ENCODE measurements at regions not wholly inside any gene's neighbourhood (a gene's known extent, or its start where the extent isn't known, plus 50 kb on each side); places are given as distances from the start of the nearest gene placed in this dataset.

GRCh38 chr5:155807884-155808576 lies 518.9 kb upstream of the SGCD start:
- no peak for TF ChIP-seq CTCF (IDR thresholded peaks at IDR 0.05; ENCODE audit: insufficient read depth, low read length, poor library complexity, severe bottlenecking)
- TF ChIP-seq EZH2phosphoT487 (conservative IDR thresholded peaks at IDR 0.05; ENCODE audit: low read length): no peak
